Esophagus muscularis mucosa (tissue), 4 donors: ENCODE measurements at regions not wholly inside any gene's neighbourhood (a gene's known extent, or its start where the extent isn't known, plus 50 kb on each side); places are given as distances from the start of the nearest gene placed in this dataset.
"Not testable (repeated sequence)": the region's sequence is repeated elsewhere in the genome, so short reads cannot be mapped to it uniquely, and the experiment has no call there.

Experiments
- DNase-seq: peaks from one replicate; pipeline ENCODE4 v3.0.0-alpha.2; 2017; ENCODE audit errors: extremely low spot score
- H3K27ac ChIP-seq, 4 donors: fragments of 200-600 bp; sonication (generic); replicated peaks in 1 of 4; 1 replicate in 3 of 4; 2 replicates in 1 of 4; pipeline ENCODE4 v1.5.1; 2016 to 2019; ENCODE audit warnings: mild to moderate bottlenecking in 1 of 4
- H3K27me3 ChIP-seq, 4 donors: fragments of 200-600 bp; sonication (generic); one replicate each; pipeline versions ENCODE4 v1.5.1 to v1.6.0; 2016 to 2019
- H3K36me3 ChIP-seq, 4 donors: fragments of 200-600 bp; sonication (generic); one replicate each; pipeline ENCODE4 v1.5.1; 2016 to 2019
- H3K4me1 ChIP-seq, 4 donors: fragments of 200-600 bp; sonication (generic); one replicate each; pipeline ENCODE4 v1.5.1; 2016 to 2019
- H3K4me3 ChIP-seq, 4 donors: fragments of 200-600 bp; sonication (generic); 1 replicate in 2 of 4; 2 replicates in 2 of 4; pipeline ENCODE4 v1.5.1; 2016 to 2019; ENCODE audit warnings: mild to moderate bottlenecking in 4 of 4, moderate library complexity in 1 of 4
- H3K9me3 ChIP-seq, 4 donors: fragments of 200-600 bp; sonication (generic); 1 replicate in 3 of 4; 2 replicates in 1 of 4; pipeline ENCODE4 v1.5.1; 2016 to 2019
- CTCF ChIP-seq, 3 experiments: fragments of 200-600 bp in 2 of 3; fragments of 450-650 bp in 1 of 3; sonication (generic) in 2 of 3; IDR thresholded peaks; one replicate each; pipeline ENCODE4 v1.5.1; 2017 to 2019; ENCODE audit warnings: antibody characterized with exemption in 3 of 3, mild to moderate bottlenecking in 2 of 3, moderate library complexity in 1 of 3
- EP300 ChIP-seq: sonication (generic); formaldehyde crosslinking; IDR thresholded peaks from one replicate; pipeline ENCODE4 v1.6.1; 2017; ENCODE audit warnings: antibody characterized with exemption
- POLR2A ChIP-seq: fragments of 450-650 bp; IDR thresholded peaks from one replicate; pipeline ENCODE4 v1.6.1; 2017; ENCODE audit warnings: antibody characterized with exemption, moderate library complexity, mild to moderate bottlenecking, low read depth
- POLR2AphosphoS5 ChIP-seq, 2 donors: sonication (generic); formaldehyde crosslinking; IDR thresholded peaks; one replicate each; pipeline ENCODE4 v1.6.1; 2017; ENCODE audit warnings: antibody characterized with exemption in 2 of 2
- WGBS: methylation state at CpG from one replicate; pipeline ENCODE4 v1.1.5; 2018; 5-methylcytosine and 5-hydroxymethylcytosine counted together
- intact Hi-C: fragments of 100-400 bp; cut with DNase I; formaldehyde crosslinking; loops from one replicate; pipeline ENCODE4 v1.15.1; 2023

- no peak for DNase-seq
- Histone ChIP-seq H3K36me3 (no peaks in the 10 kb centered on the region), H3K27ac (no peak overlapping the region), H3K27me3 (no peaks in the 10 kb centered on the region), H3K9me3 (no peaks in the 10 kb centered on the region), H3K4me1 (peaks cover 4 to 19% (median 10%) of the 10 kb centered on the region in 4 donors), H3K4me3 (no peak overlapping the region)
- intact Hi-C loops = no loop called here
- TF ChIP-seq EP300 (no peak), CTCF (IDR thresholded peaks at IDR 0.05) (no peak), POLR2AphosphoS5 (IDR thresholded peaks at IDR 0.05) (no peak), POLR2A (no peak)
These were observed 901.3 kb upstream of the CITED2 start for GRCh38 chr6:140275725-140276124.

GRCh38 chr6:140274548-140274947 lies 900.1 kb upstream of the CITED2 start:
- H3K4me3 ChIP-seq = no peak overlapping the region
- TF ChIP-seq CTCF (IDR thresholded peaks at IDR 0.05) = no peak
- no peak for TF ChIP-seq POLR2A
- TF ChIP-seq POLR2AphosphoS5 (IDR thresholded peaks at IDR 0.05) = no peak
- TF ChIP-seq EP300 = no peak
- no peak overlapping the region for H3K27ac ChIP-seq
- no peak for DNase-seq
- intact Hi-C loops = no loop called here
- H3K9me3 ChIP-seq = no peaks in the 10 kb centered on the region
- H3K36me3 ChIP-seq = no peaks in the 10 kb centered on the region
- H3K27me3 ChIP-seq = no peaks in the 10 kb centered on the region
- WGBS = 94% methylated on average over 2 of the region's 2 CpGs
- H3K4me1 ChIP-seq = peaks cover 4 to 30% (median 21%) of the 10 kb centered on the region in 4 donors

- no peaks in the 10 kb centered on the region for H3K27me3 ChIP-seq
- peak overlapping the region in 1 of 4 donors; percentile 23 for H3K27ac ChIP-seq
- peaks cover 4 to 34% (median 22%) of the 10 kb centered on the region in 4 donors for H3K4me1 ChIP-seq
- TF ChIP-seq EP300 = no peak
- TF ChIP-seq POLR2AphosphoS5 (IDR thresholded peaks at IDR 0.05) = no peak
- TF ChIP-seq POLR2A = no peak
- TF ChIP-seq CTCF (IDR thresholded peaks at IDR 0.05) = no peak
- no peak for DNase-seq
- H3K9me3 ChIP-seq = no peaks in the 10 kb centered on the region
- H3K4me3 ChIP-seq = no peak overlapping the region
- 67% methylated on average over 2 of the region's 2 CpGs for WGBS
- intact Hi-C loops = no loop called here
- H3K36me3 ChIP-seq = no peaks in the 10 kb centered on the region
These were observed 897.4 kb upstream of the CITED2 start for GRCh38 chr6:140271759-140272377.

GRCh38 chr6:140269591-140270165 lies 895.2 kb upstream of the CITED2 start:
- DNase-seq = no peak
- H3K36me3 ChIP-seq = no peaks in the 10 kb centered on the region
- no peak overlapping the region for H3K4me3 ChIP-seq
- no peaks in the 10 kb centered on the region for H3K27me3 ChIP-seq
- H3K9me3 ChIP-seq = no peaks in the 10 kb centered on the region
- intact Hi-C loops = no loop called here
- TF ChIP-seq CTCF (IDR thresholded peaks at IDR 0.05) = no peak
- no peak for TF ChIP-seq EP300
- TF ChIP-seq POLR2AphosphoS5 (IDR thresholded peaks at IDR 0.05) = peak in 1 of 2 donors; percentile 26
- WGBS = 34% methylated on average over 2 of the region's 2 CpGs
- H3K27ac ChIP-seq = peak overlapping the region; percentile 55 to 74 (median 60)
- peaks cover 4 to 34% (median 22%) of the 10 kb centered on the region in 4 donors for H3K4me1 ChIP-seq

DNA sequence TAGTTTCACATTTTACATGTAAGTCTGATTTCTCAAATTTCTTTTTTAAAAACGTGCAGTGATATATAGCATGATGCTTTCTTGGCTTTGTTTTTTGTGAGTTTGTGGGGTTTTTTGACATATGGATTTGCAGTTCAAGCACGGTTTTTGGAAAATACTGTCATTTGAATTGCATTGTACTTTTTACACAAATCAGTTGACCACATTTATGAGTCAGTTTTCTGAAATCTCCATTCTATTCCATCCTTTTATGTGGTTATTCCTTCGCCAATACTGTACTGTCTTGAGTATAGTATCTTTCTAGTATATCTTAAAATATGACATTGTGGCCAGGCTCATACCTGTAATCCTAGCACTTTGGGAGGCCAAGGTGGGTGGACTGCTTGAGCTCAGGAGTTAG lies 890.0 kb upstream of the CITED2 start:
- intact Hi-C loops = no loop called here

DNA sequence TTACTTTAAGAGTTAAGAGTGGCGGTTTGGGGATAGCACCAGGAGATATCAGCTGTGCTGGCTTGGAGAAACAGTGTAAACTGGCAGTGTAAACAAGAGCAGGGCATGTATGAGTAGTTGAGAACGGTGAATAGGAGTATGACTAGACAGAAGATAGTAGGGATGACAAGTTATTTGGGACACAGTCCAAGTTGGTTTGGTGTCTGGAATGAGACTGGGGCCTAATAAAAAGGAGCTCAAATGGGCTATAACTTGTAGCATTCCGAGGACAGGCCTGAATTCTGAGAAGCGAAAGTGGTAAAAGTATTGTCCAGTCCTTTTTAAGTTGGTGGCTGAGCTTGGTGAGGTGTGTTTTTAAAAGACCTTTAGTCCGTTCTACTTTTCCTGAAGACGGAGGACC lies 883.9 kb upstream of the CITED2 start:
- H3K36me3 ChIP-seq, H3K9me3 ChIP-seq, DNase-seq, H3K4me1 ChIP-seq, H3K27me3 ChIP-seq, intact Hi-C loops, H3K27ac ChIP-seq, H3K4me3 ChIP-seq: not testable (repeated sequence)
- 92% methylated on average over 4 of the region's 6 CpGs for WGBS

More for the DNA sequence above, 890.0 kb upstream of the CITED2 start:
- WGBS = 88% methylated on average over 3 of the region's 3 CpGs
- no peaks in the 10 kb centered on the region for H3K36me3 ChIP-seq
- peaks cover 0 to 3% (median under 1%) of the 10 kb centered on the region in 4 donors for H3K4me1 ChIP-seq
- no peak for TF ChIP-seq EP300
- TF ChIP-seq POLR2A = no peak
- TF ChIP-seq CTCF (IDR thresholded peaks at IDR 0.05) = no peak
- no peak for TF ChIP-seq POLR2AphosphoS5 (IDR thresholded peaks at IDR 0.05)
- no peaks in the 10 kb centered on the region for H3K27me3 ChIP-seq
- no peaks in the 10 kb centered on the region for H3K9me3 ChIP-seq
- H3K27ac ChIP-seq = no peak overlapping the region
- no peak overlapping the region for H3K4me3 ChIP-seq
- no peak for DNase-seq
